Adrenal gland (tissue), 5 donors: ENCODE measurements at regions not wholly inside any gene's neighbourhood (a gene's known extent, or its start where the extent isn't known, plus 50 kb on each side); places are given as distances from the start of the nearest gene placed in this dataset.

Source experiments
- CTCF ChIP-seq, 6 experiments: fragments of 450-650 bp in 4 of 6; fragments of 200-600 bp in 2 of 6; sonication (generic) in 1 of 6; IDR thresholded peaks; 1 replicate in 5 of 6; 2 replicates in 1 of 6; pipeline versions ENCODE4 v1.5.1 to v1.8.0; 2016 to 2021; ENCODE audit warnings: antibody characterized with exemption in 6 of 6, mild to moderate bottlenecking in 2 of 6, moderate library complexity in 1 of 6
- POLR2A ChIP-seq, 2 donors: fragments of 450-650 bp; IDR thresholded peaks; one replicate each; pipeline ENCODE4 v1.6.1; 2017; ENCODE audit warnings: antibody characterized with exemption in 2 of 2, mild to moderate bottlenecking in 2 of 2, moderate library complexity in 1 of 2
- donor health status: DM: no; HTN: no; CAD: no.

DNA sequence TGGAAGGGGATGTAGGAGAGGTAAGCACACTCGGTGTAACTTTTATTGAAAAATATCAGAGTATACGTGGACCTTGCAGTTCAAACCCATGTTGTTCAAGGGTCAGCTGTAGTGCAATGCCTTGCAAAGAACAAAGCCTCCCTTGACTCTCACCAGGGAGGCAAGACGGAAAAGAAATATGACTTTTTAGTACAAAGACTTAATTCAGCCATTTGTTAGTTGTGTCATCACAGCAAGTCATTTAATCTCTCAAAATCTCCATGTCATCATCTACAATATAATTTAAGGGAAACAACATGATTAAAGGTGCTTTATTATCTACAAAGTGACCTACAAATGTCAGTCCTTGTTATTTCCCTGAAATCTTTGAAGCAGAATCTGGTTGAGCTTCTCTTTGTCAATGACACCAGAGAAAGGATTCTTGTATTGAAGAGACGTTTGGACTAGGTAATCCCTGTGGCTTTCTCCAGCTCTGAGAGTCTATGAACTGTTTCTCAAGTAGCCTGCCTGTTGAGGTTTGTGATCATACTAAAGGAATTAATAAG is 502.8 kb downstream of the REEP3 start:
- TF ChIP-seq CTCF (IDR thresholded peaks at IDR 0.05) (no peak), POLR2A (IDR thresholded peaks at IDR 0.05) (no peak)
